ENCODE measurements at regions not wholly inside any gene's neighbourhood (a gene's known extent, or its start where the extent isn't known, plus 50 kb on each side); places are given as distances from the start of the nearest gene placed in this dataset.

DNA sequence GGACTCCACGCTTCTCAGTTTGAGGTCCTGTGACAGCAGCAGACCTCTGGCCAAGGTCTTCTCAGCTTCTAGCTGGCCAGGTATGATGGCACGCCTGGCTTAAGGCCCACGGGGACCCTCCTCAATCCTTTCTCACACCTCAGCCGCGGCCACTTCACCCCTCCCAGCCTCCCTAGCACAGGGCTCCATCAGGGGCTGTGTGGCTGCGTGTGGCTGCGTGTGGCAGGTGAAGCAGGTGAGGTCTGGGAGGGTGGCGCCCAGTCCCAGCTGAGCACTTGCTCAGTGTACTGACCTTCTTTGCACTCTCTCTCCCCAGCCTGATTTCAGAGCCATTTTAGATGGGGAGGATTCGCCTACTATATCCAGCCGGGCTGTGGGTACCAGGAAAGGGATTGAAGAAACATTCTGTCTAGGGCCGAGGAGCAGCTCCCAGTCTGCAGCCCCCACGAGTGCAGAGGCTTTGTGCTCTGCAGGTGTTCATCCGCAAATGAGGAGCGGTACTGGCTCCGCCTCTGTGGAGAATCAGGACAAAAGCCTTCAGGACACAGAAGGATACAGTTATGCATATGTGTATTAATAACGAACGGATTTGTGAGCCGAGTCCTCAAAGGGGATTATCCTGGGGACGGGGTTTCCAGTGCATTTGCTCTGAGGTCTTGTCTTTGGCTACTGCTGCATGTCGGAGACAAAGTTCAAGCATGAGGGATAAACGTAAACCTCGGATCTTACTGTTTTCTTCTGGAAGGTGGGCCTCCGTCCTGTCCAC lies 236.9 kb upstream of the RAB6C start:
- TF ChIP-seq, protein P1, sequence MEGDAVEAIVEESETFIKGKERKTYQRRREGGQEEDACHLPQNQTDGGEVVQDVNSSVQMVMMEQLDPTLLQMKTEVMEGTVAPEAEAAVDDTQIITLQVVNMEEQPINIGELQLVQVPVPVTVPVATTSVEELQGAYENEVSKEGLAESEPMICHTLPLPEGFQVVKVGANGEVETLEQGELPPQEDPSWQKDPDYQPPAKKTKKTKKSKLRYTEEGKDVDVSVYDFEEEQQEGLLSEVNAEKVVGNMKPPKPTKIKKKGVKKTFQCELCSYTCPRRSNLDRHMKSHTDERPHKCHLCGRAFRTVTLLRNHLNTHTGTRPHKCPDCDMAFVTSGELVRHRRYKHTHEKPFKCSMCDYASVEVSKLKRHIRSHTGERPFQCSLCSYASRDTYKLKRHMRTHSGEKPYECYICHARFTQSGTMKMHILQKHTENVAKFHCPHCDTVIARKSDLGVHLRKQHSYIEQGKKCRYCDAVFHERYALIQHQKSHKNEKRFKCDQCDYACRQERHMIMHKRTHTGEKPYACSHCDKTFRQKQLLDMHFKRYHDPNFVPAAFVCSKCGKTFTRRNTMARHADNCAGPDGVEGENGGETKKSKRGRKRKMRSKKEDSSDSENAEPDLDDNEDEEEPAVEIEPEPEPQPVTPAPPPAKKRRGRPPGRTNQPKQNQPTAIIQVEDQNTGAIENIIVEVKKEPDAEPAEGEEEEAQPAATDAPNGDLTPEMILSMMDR (IDR thresholded peaks at IDR 0.05), result no peak
- no peak for TF ChIP-seq EP300 (IDR thresholded peaks at IDR 0.05)
